ENCODE measurements at regions not wholly inside any gene's neighbourhood (a gene's known extent, or its start where the extent isn't known, plus 50 kb on each side); places are given as distances from the start of the nearest gene placed in this dataset.

DNA sequence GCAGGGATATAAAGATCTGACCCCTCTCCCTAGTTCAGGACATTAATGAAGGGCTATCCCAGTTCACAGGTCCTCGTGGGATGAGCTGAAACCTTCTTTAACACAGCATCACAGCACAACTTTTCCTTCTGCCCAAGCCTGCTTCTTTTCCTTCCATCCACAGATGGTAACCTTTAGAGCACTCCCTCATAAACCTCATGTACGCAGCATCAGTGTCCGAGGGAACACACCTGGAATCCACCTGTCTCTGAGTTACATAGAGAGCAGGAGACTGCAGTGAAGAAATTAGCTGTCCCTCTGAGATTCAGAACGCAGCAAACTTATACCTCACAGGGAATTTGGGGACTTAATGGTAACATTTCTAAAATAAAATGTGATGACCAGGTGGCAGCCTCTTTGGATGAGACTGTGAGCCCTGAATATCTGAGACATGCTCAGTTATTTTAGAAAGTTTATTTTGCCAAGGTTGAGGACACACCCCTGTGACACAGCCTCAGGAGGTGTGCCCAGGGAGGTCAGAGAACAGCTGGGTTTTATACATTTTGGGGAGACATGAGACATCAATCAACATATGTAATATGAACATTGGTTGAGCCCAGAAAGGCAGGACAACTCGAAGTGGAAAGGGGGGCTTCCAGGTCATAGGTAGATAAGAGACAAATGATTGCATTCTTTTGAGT, 73.8 kb upstream of the PACRGL start:
- Mint-ChIP-seq H3K4me1 (no peaks in the 10 kb centered on the region), H3K27ac (no peak overlapping the region), H3K4me3 (no peak overlapping the region), H3K36me3 (no peaks in the 10 kb centered on the region), H3K9me3 (no peaks in the 10 kb centered on the region)
- DNase-seq (ENCODE audit: low spot score in 2 of 2) (no peak), ATAC-seq (no peak)

DNA sequence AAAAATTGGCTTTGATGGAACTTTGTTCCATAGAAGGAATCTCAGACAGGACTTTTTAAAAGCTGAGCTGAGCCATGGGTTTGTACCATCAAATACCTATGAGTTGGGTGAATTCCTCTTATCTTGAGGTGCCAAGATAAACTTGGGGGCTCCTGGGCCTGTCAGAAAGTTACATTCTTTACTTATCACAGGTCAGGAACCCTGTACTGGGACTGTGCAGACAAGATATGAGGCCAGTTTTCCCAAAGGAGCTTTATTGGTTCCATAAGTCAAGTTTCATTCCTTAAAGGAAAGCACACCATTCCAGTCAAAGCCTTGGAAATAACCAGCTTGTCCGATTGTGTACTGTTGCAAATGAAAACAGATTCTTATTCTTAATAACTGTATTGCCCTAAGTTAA, 72.4 kb upstream of the PACRGL start:
- Mint-ChIP-seq H3K4me1 (no peaks in the 10 kb centered on the region), H3K4me3 (no peak overlapping the region), H3K9me3 (no peaks in the 10 kb centered on the region), H3K27ac (no peak overlapping the region), H3K36me3 (no peaks in the 10 kb centered on the region)
- DNase-seq (ENCODE audit: low spot score in 2 of 2) (no peak), ATAC-seq (no peak)

DNA sequence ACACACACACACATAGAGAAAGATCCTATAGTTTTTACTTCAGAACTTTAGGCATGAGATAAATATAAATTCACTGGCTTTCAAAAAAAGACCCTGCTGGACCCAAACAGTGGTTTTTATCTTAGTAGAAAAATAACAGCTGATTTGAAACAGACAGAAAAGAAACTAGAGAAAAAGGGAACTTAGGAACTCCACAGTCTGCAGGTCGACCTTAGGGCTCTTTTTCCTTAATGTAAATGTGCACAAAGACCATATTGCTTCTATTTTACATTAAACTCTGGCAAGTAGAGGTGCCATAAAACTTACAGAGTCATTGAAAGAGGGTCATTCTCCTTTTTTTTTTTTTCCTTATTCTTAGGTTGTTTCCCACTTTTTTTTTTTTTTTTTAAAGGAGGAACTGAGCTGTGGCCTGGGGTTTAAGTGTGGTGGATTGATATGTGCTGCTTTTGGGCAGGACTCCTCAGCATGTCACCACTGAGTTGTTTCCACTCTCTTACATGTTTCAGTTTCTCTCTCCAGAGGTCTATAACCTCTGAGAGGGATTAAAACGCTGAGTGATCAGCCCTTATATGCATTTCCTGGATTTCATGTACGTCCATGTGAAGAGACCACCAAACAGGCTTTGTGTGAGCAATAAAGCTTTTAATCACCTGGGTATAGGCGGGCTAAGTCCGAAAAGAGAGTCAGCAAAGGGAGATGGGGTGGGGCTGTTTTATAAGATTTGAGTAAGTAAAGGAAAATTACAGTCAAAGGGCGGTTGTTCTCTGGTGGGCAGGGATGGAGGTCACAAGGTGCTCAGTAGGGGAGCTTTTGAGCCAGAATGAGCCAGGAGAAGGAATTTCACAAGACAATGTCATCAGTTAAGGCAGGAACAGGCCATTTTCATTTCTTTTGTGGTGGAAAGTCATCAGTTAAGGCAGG, 70.8 kb upstream of the PACRGL start:
- no peak overlapping the region for H3K27ac Mint-ChIP-seq
- ATAC-seq (no peak), DNase-seq (ENCODE audit: low spot score in 2 of 2) (no peak)
- H3K4me3 Mint-ChIP-seq: no peak overlapping the region
- no peaks in the 10 kb centered on the region for H3K36me3 Mint-ChIP-seq
- H3K4me1 Mint-ChIP-seq: no peaks in the 10 kb centered on the region
- no peaks in the 10 kb centered on the region for H3K9me3 Mint-ChIP-seq

DNA sequence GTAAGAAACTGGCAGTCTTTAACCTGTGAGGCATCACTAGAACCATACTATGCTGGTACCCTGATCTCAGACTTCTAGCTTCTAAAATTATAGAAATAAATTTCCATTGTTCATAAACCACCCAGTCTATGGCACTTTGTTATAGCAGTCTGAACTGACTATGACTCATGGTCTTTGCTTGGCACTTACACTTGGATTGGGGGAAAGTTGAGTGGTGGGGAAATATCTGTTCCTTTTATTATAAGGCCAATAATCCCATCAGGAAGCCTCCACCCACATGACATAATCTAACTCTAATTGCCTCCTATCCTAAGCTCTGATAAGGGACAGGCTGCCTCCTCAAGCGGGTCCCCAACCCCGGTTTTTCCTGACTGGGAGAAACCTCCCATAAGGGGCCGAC, 61.4 kb upstream of the PACRGL start:
- no peaks in the 10 kb centered on the region for H3K4me1 Mint-ChIP-seq
- DNase-seq (ENCODE audit: low spot score in 2 of 2): no peak
- H3K36me3 Mint-ChIP-seq: no peaks in the 10 kb centered on the region
- H3K27ac Mint-ChIP-seq: no peak overlapping the region
- no peak for ATAC-seq
- no peaks in the 10 kb centered on the region for H3K9me3 Mint-ChIP-seq
- H3K4me3 Mint-ChIP-seq: no peak overlapping the region

DNA sequence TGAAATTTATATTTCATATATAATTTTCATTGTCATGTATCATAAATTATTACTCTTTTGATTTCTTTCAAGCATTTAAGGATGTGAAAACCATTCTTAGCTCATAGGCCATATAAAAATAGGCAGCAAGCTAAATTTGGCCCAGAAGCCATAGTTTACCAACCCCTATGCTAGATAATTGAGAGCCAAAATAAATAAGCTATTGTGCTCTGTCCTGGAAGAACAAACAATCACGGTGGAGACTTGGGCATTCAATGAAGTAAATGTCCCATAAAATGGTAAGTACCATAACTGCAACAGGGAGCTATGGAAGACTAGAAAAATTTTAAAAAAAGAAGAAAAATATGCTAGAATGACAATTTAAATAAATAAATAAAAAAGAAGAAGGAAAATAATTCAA, 60.9 kb upstream of the PACRGL start:
- no peaks in the 10 kb centered on the region for H3K36me3 Mint-ChIP-seq
- DNase-seq (ENCODE audit: low spot score in 2 of 2) (no peak), ATAC-seq (no peak)
- no peaks in the 10 kb centered on the region for H3K4me1 Mint-ChIP-seq
- H3K4me3 Mint-ChIP-seq: no peak overlapping the region
- H3K27ac Mint-ChIP-seq: no peak overlapping the region
- H3K9me3 Mint-ChIP-seq: no peaks in the 10 kb centered on the region

DNA sequence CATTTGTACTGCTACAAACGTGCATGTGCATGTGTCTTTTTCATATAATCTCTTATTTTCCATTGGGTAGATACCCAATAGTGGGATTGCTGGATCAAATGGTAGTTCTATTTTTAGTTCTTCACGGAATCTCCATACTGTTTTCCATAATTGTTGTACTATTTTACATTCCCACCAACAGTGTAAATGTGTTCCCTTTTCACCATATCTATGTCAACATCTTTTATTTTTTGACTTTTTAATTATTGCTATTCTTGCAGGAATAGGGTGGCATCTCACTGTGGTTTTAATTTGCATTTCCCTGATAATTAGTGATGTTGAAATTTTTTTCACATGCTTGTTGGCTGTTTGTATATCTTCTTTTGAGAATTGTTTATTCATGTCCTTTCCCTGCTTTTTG, 59.3 kb upstream of the PACRGL start:
- H3K9me3 Mint-ChIP-seq: no peaks in the 10 kb centered on the region
- H3K36me3 Mint-ChIP-seq: no peaks in the 10 kb centered on the region
- H3K4me3 Mint-ChIP-seq: no peak overlapping the region
- H3K27ac Mint-ChIP-seq: no peak overlapping the region
- ATAC-seq (no peak), DNase-seq (ENCODE audit: low spot score in 2 of 2) (no peak)
- H3K4me1 Mint-ChIP-seq: no peaks in the 10 kb centered on the region

DNA sequence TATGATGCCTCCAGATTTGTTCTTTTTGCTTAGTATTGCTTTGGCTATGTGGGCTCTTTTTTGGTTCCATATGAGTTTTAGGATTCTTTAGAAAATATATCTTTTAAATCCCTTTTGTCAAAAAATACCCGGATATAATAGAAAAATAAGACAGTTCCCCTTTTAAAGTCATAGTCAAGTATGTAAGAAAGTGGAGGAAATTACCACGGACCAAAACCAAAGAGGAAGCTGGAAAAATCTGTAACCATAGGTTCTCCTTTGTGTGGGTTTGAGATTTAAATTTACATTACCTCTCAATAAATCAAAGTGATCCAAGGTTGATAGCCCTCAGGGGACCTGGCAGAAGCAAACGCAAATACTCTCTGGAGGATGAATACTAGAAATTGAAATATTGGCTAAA, 58.3 kb upstream of the PACRGL start:
- no peaks in the 10 kb centered on the region for H3K9me3 Mint-ChIP-seq
- H3K4me3 Mint-ChIP-seq: no peak overlapping the region
- H3K36me3 Mint-ChIP-seq: no peaks in the 10 kb centered on the region
- H3K4me1 Mint-ChIP-seq: no peaks in the 10 kb centered on the region
- H3K27ac Mint-ChIP-seq: no peak overlapping the region
- DNase-seq (ENCODE audit: low spot score in 2 of 2) (no peak), ATAC-seq (no peak)

DNA sequence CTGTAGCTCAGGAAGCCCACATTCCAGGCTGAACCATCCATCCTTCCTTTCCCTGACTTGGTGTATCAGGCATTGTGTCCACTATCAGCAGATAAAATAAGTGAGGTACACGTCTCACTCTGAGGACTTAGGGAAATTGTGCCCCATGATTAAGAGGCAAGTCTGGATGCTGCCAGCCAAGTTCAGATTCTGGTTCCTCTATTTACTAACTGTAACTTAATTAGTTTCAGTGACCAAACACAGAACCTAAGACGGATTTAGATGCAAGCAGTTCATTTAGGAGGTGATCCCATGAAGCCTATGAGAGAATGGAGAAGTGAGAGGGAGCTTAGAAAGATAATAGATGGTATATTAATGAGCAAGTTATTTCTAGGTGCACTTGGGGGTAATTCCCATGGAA, 56.6 kb upstream of the PACRGL start:
- Mint-ChIP-seq H3K27ac (no peak overlapping the region), H3K9me3 (no peaks in the 10 kb centered on the region), H3K36me3 (no peaks in the 10 kb centered on the region), H3K4me1 (no peaks in the 10 kb centered on the region), H3K4me3 (no peak overlapping the region)
- ATAC-seq (no peak), DNase-seq (ENCODE audit: low spot score in 2 of 2) (no peak)

DNA sequence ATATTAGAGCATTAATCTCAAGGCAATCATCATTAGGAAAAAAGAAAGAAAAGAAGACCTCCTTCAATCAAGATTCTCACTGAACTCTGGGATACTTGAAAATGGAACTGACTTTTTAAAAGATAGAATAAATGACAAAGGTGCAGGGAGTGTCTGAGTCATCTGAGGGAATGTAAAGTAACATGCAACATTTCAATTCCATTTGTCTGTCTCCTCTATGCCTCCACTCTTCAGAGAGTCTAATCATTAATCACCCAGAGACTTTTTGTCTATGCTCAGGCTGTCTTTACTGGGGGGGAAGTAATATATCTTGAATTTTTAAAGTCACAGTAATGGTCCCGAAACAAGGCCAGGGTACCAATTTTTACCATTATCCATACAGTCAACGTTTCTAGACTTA, 55.0 kb upstream of the PACRGL start:
- H3K4me1 Mint-ChIP-seq: no peaks in the 10 kb centered on the region
- H3K27ac Mint-ChIP-seq: no peak overlapping the region
- no peaks in the 10 kb centered on the region for H3K36me3 Mint-ChIP-seq
- ATAC-seq (no peak), DNase-seq (ENCODE audit: low spot score in 2 of 2) (no peak)
- H3K9me3 Mint-ChIP-seq: no peaks in the 10 kb centered on the region
- no peak overlapping the region for H3K4me3 Mint-ChIP-seq

DNA sequence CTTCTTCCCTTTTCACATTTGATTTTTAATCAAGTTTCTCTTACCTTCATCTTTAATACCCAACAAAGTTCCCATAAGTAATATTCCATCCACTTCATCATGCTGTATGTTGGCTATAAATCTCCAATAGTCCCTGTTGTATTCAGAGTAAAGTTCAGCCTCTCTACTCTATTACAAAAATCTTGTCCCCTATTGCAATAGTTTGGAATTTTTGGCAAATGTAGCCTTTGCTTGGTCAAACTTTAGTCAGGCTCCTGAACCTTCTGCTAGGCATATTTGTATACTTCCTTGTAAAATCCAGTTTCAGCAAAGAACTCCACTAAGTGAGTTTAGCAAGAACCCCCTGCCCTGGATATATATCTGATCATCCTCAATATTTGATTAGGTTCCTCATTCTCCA, 54.0 kb upstream of the PACRGL start:
- H3K4me3 Mint-ChIP-seq: no peak overlapping the region
- DNase-seq (ENCODE audit: low spot score in 2 of 2) (no peak), ATAC-seq (no peak)
- no peaks in the 10 kb centered on the region for H3K4me1 Mint-ChIP-seq
- H3K36me3 Mint-ChIP-seq: no peaks in the 10 kb centered on the region
- H3K9me3 Mint-ChIP-seq: no peaks in the 10 kb centered on the region
- no peak overlapping the region for H3K27ac Mint-ChIP-seq
